SU-DHL-6 (cell line): ENCODE measurements at regions not wholly inside any gene's neighbourhood (a gene's known extent, or its start where the extent isn't known, plus 50 kb on each side); places are given as distances from the start of the nearest gene placed in this dataset.
"Not testable (repeated sequence)": the region's sequence is repeated elsewhere in the genome, so short reads cannot be mapped to it uniquely, and the experiment has no call there.

Experiments used
- H2AFZ ChIP-seq: fragments of 200-600 bp; sonication (generic); 2 replicates; pipeline ENCODE4 v1.6.1; 2014; ENCODE audit warnings: low read depth, mild to moderate bottlenecking, moderate library complexity, mixed read lengths, antibody characterized with exemption, low read length; ENCODE audit not compliant: severe bottlenecking
- H3F3A ChIP-seq: fragments of 200-600 bp; shearing (Covaris generic); 2 replicates; pipeline ENCODE4 v1.6.0; 2016; ENCODE audit warnings: antibody characterized with exemption, mild to moderate bottlenecking; ENCODE audit not compliant: insufficient read depth
- H3K27ac ChIP-seq: fragments of 200-600 bp; sonication (generic); 2 replicates; pipeline ENCODE4 v1.5.1; 2016; ENCODE audit warnings: low read depth, mild to moderate bottlenecking, low read length, moderate library complexity, mixed read lengths
- H3K27me3 ChIP-seq: fragments of 200-600 bp; sonication (generic), shearing (Covaris generic); 2 replicates; pipeline ENCODE4 v1.6.0; 2014; ENCODE audit warnings: mild to moderate bottlenecking, low read length
- H3K36me3 ChIP-seq: fragments of 200-600 bp; sonication (generic); 2 replicates; pipeline ENCODE4 v1.6.1; 2014; ENCODE audit warnings: mild to moderate bottlenecking, low read length, mixed read lengths
- H3K4me2 ChIP-seq: fragments of 300-600, 200-600 bp; shearing (Covaris generic), sonication (generic); 2 replicates; pipeline ENCODE4 v1.6.0; 2014; ENCODE audit warnings: low read length, low read depth, mild to moderate bottlenecking; ENCODE audit not compliant: poor library complexity, severe bottlenecking
- H3K4me3 ChIP-seq: fragments of 200-600 bp; sonication (generic); 2 replicates; pipeline ENCODE4 v1.5.1; 2014; ENCODE audit warnings: antibody characterized with exemption, low read length, mild to moderate bottlenecking, mixed read lengths; ENCODE audit not compliant: insufficient read depth, poor library complexity, severe bottlenecking
- H3K79me2 ChIP-seq: fragments of 200-600 bp; sonication (generic); 2 replicates; pipeline ENCODE4 v1.6.1; 2014; ENCODE audit warnings: mild to moderate bottlenecking, low read length, moderate library complexity; ENCODE audit not compliant: insufficient read depth
- H3K9ac ChIP-seq: fragments of 200-600 bp; sonication (generic); 2 replicates; pipeline ENCODE4 v1.7.0; 2014; ENCODE audit warnings: mild to moderate bottlenecking, low read length
- H3K9me2 ChIP-seq: fragments of 200-600 bp; sonication (generic); replicated peaks from 2 replicates; pipeline ENCODE4 v1.6.1; 2014; ENCODE audit warnings: low read length; ENCODE audit not compliant: insufficient read depth
- H3K9me3 ChIP-seq: fragments of 200-600 bp; sonication (generic); 2 replicates; pipeline ENCODE4 v1.6.1; 2014; ENCODE audit warnings: low read length, mixed read lengths; ENCODE audit not compliant: insufficient read depth
- H4K20me1 ChIP-seq: fragments of 200-600 bp; sonication (generic); 2 replicates; pipeline ENCODE4 v1.6.1; 2014; ENCODE audit warnings: low read depth, mild to moderate bottlenecking, antibody characterized with exemption, low read length, moderate library complexity, mixed read lengths

DNA sequence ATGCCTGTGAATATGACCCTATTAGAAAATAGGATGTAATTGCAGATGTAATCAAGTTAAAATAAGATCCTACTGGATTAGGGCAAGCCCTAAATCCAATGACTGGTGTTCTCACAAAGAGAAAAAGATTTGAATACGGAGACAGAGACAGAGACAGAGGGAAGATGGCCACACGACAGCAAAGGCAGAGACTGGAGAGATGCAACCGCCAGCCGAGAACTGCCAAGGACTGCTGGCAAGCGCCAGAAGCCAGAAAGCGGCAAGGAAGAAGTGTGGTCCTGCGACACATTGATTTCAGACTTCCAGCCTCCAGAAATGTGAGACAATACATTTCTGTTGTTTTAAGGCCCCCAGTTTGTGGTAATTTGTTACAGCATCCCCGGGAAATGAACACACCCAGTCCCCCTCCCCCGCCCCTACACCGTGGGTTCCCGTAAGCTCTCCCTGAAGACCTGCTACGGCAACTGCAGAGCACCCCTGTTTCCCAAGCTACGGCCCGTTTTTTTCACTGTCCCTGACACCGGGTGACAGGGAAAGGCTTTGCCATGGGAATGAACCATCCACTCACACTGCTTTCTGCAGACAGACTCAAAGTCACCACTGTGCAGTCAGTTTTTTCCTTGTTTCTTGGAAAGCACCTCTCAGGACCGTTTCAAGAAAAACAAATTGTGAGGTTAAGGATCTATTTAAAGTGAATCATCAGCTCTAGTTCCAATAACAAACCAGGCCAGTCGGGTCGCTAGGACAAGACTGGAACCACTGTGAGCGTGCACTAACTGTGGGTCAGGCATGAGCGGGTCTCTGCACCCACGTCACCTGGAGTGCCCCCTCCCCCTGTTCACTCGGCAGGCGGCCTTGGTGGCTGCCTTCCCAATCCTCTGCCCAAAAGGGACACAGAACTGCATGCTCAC is 199.2 kb upstream of the IRF2BP2 start:
- H2AFZ ChIP-seq, H3K4me3 ChIP-seq, H3F3A ChIP-seq, H3K9ac ChIP-seq, H3K79me2 ChIP-seq, H3K27me3 ChIP-seq, H3K9me2 ChIP-seq, H3K27ac ChIP-seq, H3K4me2 ChIP-seq, H3K36me3 ChIP-seq, H3K9me3 ChIP-seq, H4K20me1 ChIP-seq: not testable (repeated sequence)

DNA sequence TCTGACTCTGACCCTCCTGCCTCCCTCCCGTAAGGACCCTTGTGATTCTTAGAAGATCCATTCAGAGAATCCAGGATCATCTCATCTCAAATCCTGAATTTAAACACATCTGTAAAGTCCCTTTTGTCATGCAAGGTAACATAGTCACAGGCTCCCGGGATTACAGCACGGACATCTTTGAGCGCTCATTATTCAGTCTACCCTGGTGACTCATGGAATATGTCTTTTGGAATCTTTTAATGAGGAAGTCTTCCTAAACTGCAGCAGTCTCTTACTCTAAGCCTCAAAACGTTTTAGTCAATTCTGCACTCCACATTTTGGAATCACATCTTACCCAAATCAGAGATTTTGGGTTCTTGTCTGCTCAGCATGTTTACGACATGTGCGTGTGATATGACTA is 198.5 kb upstream of the IRF2BP2 start:
- not testable (repeated sequence) for H3K36me3 ChIP-seq, H3K27ac ChIP-seq, H3K27me3 ChIP-seq, H3K4me3 ChIP-seq, H3F3A ChIP-seq, H3K9me3 ChIP-seq, H3K4me2 ChIP-seq, H3K9me2 ChIP-seq, H3K79me2 ChIP-seq, H2AFZ ChIP-seq, H4K20me1 ChIP-seq, H3K9ac ChIP-seq

DNA sequence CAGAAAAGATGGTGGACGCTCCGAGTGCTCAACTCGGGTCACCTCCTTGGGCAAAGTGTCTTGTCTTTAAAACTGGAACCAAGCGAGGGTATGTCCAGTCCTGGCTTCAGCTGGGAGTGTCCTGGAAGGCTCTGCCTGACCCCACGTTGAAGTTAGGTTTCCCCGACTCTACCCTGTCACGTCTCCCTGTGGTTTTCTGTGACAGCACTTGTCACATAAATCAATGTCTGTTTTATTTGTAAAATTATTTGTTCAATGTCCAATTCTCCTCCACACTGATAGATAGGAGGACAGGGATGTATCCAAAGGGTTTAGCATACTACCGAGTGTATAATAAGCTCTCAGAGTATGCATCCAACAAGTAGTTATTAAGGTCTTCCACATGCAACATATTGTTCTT is 197.7 kb upstream of the IRF2BP2 start:
- H3K9me3 ChIP-seq, H3K9me2 ChIP-seq, H3K27me3 ChIP-seq, H3K79me2 ChIP-seq, H3K4me2 ChIP-seq, H3K36me3 ChIP-seq, H3F3A ChIP-seq, H3K27ac ChIP-seq, H3K9ac ChIP-seq, H4K20me1 ChIP-seq, H3K4me3 ChIP-seq, H2AFZ ChIP-seq: not testable (repeated sequence)

DNA sequence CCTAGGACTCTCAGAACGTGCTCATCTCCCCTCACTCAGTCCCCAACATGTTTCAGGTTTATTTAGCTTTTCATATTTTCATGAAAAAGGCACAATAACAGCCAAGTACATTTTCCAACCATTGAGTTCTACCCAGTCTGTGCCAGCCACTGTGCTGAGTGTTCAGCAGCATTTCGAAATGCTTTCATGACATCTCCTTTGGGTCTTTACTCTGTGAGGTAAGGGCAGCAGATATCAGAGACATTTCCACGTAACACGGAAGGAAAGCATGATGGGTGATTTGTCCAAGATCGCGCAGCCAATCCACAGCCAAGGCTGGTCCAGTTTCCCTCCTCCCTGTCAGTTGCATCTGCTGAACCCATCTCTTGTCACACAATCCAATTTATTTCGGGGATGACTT is 192.6 kb upstream of the IRF2BP2 start:
- H3K27ac ChIP-seq, H3K9me2 ChIP-seq, H3K79me2 ChIP-seq, H2AFZ ChIP-seq, H3F3A ChIP-seq, H4K20me1 ChIP-seq, H3K9me3 ChIP-seq, H3K9ac ChIP-seq, H3K36me3 ChIP-seq, H3K4me3 ChIP-seq, H3K27me3 ChIP-seq, H3K4me2 ChIP-seq: not testable (repeated sequence)

DNA sequence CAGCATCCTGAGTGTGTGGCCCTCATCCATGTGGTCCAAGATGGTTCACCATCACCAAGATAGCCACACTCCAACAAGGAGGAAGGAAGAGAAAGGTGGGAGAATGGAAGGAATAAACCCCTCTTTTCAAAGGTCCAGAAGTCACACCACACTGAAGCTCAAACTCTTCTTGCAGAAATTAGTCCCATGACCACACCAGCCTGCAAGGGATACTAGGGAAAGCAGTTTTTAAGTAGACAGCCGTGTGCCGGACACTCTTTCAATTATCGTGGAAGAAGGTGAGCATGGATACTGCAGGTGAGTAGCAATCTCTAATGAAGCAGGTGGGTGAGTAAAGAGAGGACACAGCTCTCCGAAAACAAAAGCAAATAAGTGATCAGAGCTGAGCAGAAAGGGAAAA is 191.7 kb upstream of the IRF2BP2 start:
- H3K36me3 ChIP-seq, H2AFZ ChIP-seq, H3K4me3 ChIP-seq, H3K9ac ChIP-seq, H3K9me3 ChIP-seq, H3F3A ChIP-seq, H3K9me2 ChIP-seq, H3K79me2 ChIP-seq, H3K27ac ChIP-seq, H3K27me3 ChIP-seq, H3K4me2 ChIP-seq, H4K20me1 ChIP-seq: not testable (repeated sequence)

DNA sequence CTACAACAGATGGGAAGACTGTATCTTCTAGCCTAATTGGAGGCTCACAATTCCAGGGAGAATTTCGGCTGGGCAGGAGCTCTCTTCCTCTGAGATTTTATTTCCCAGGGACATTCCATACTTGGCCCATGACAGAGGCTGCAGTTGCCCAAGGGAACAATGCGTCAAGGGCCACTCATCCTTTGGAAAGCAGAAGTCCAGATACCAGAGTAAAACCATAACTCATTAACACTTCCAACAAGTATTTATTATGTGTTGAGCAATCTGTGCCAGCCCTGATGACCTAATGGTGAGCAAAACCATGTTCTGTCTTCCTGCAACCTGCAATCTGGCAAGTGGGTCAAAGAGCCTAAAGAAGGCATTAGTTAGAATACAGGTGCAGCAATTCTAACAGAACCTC is 191.2 kb upstream of the IRF2BP2 start:
- H3K9ac ChIP-seq, H3K9me3 ChIP-seq, H3K4me3 ChIP-seq, H3K27ac ChIP-seq, H3K36me3 ChIP-seq, H3K27me3 ChIP-seq, H4K20me1 ChIP-seq, H3F3A ChIP-seq, H3K9me2 ChIP-seq, H3K79me2 ChIP-seq, H2AFZ ChIP-seq, H3K4me2 ChIP-seq: not testable (repeated sequence)

DNA sequence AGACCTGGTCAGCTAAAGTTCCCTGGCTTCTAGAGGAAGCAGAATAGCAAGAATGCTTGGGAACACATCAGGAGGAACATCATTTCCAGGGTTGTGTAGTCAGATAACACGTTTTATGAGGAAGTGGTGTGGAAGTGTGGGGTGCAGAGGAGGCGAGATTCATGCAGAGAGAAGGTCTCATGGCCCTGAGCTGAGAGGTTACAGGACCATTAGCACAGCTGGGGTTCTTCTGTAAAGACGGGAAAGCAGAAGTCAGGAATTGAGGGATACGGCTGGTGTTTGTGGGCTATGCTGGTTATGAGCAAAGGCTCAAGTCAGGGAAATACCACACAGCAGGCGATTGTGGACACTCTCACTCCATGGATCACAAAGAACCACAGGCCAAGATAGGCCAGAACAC is 190.6 kb upstream of the IRF2BP2 start:
- not testable (repeated sequence) for H3K27ac ChIP-seq, H3K79me2 ChIP-seq, H4K20me1 ChIP-seq, H3K36me3 ChIP-seq, H3K9me2 ChIP-seq, H2AFZ ChIP-seq, H3K9me3 ChIP-seq, H3K27me3 ChIP-seq, H3K4me2 ChIP-seq, H3K4me3 ChIP-seq, H3F3A ChIP-seq, H3K9ac ChIP-seq

DNA sequence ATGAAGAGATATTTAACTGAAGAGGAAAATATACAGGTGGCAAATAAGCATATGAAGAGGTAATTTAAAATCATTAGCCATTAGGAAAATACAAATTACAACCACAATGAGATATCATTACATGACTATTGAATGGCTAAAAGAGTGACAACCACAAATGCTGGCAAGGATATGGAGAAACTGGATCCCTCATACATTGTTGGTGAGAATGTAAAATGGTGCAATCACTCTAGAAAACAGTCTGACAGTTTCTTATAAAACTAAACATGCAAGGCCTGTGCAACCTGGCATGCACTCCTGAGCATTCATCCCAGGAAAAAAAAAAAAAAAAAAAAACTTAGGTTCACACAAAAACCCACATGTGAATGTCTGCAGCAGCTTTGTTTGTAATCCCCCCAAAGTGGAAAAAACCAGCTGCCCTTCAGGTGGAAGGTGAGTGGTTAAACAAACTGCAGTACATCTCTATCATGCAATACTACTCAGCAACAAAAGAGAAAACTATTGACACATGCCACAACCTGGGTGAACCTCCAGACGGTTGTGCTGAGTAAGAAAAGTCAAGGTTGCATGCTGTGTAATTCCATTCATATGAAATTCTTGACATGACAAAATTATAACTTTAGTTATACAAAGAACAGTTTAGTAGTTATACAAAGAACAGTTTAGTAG is 189.2 kb upstream of the IRF2BP2 start:
- H3K27ac ChIP-seq, H3K9me3 ChIP-seq, H3K27me3 ChIP-seq, H3K9ac ChIP-seq, H3K4me2 ChIP-seq, H3K9me2 ChIP-seq, H2AFZ ChIP-seq, H4K20me1 ChIP-seq, H3K4me3 ChIP-seq, H3K36me3 ChIP-seq, H3K79me2 ChIP-seq, H3F3A ChIP-seq: not testable (repeated sequence)
